ENCODE measurements at regions not wholly inside any gene's neighbourhood (a gene's known extent, or its start where the extent isn't known, plus 50 kb on each side); places are given as distances from the start of the nearest gene placed in this dataset.

GRCh38 chr11:27287205-27287604 lies 75.8 kb downstream of the CCDC34 start:
- TF ChIP-seq, protein P1, sequence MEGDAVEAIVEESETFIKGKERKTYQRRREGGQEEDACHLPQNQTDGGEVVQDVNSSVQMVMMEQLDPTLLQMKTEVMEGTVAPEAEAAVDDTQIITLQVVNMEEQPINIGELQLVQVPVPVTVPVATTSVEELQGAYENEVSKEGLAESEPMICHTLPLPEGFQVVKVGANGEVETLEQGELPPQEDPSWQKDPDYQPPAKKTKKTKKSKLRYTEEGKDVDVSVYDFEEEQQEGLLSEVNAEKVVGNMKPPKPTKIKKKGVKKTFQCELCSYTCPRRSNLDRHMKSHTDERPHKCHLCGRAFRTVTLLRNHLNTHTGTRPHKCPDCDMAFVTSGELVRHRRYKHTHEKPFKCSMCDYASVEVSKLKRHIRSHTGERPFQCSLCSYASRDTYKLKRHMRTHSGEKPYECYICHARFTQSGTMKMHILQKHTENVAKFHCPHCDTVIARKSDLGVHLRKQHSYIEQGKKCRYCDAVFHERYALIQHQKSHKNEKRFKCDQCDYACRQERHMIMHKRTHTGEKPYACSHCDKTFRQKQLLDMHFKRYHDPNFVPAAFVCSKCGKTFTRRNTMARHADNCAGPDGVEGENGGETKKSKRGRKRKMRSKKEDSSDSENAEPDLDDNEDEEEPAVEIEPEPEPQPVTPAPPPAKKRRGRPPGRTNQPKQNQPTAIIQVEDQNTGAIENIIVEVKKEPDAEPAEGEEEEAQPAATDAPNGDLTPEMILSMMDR (IDR thresholded peaks at IDR 0.05; ENCODE audit: control extremely low read depth, extremely low read depth, low read depth, missing control alignments), result no peak
- CTCF ChIA-PET, result interaction anchor here (1.7 to 2.4 kb wide), 2 partner anchors 9 to 10 kb away, joined by 4 to 13 read pairs; no protein-coding TSS in a partner anchor

GRCh38 chr11:27285761-27286160 lies 77.3 kb downstream of the CCDC34 start:
- TF ChIP-seq, protein P1 (IDR thresholded peaks at IDR 0.05; ENCODE audit: control extremely low read depth, extremely low read depth, low read depth, missing control alignments), result no peak
- no peak for DNase-seq (ENCODE audit: extremely low spot score)
- ChIA-PET POLR2A (no interaction called here), CTCF (interaction anchor here (1.2 kb wide), 1 partner anchor 10 kb away, joined by 5 read pairs; no protein-coding TSS in a partner anchor)

More at GRCh38 chr11:27287205-27287604, 75.8 kb downstream of the CCDC34 start:
- POLR2A ChIA-PET, result interaction anchor here (0.7 kb wide), 1 partner anchor 1384 kb away, joined by 3 read pairs; no protein-coding TSS in a partner anchor
- DNase-seq (ENCODE audit: extremely low spot score), result no peak

- ChIA-PET POLR2A (no interaction called here), CTCF (interaction anchor here (1.0 to 3.9 kb wide), 4 partner anchors 14 to 168 kb away, joined by 3 to 22 read pairs (median 4); no protein-coding TSS in a partner anchor)
- no peak for DNase-seq (ENCODE audit: extremely low spot score)
- TF ChIP-seq, protein P1 (IDR thresholded peaks at IDR 0.05; ENCODE audit: control extremely low read depth, extremely low read depth, low read depth, missing control alignments), result no peak
These were observed 80.2 kb downstream of the CCDC34 start for GRCh38 chr11:27282806-27283205.

- no peak for DNase-seq (ENCODE audit: extremely low spot score)
- TF ChIP-seq, protein P1 (IDR thresholded peaks at IDR 0.05; ENCODE audit: control extremely low read depth, extremely low read depth, low read depth, missing control alignments), result no peak
- POLR2A ChIA-PET, result no interaction called here
- CTCF ChIA-PET, result interaction anchor here (1.0 to 3.9 kb wide), 3 partner anchors 15 to 168 kb away, joined by 3 to 22 read pairs (median 4); no protein-coding TSS in a partner anchor
These were observed 81.0 kb downstream of the CCDC34 start for GRCh38 chr11:27281740-27282590.

DNA sequence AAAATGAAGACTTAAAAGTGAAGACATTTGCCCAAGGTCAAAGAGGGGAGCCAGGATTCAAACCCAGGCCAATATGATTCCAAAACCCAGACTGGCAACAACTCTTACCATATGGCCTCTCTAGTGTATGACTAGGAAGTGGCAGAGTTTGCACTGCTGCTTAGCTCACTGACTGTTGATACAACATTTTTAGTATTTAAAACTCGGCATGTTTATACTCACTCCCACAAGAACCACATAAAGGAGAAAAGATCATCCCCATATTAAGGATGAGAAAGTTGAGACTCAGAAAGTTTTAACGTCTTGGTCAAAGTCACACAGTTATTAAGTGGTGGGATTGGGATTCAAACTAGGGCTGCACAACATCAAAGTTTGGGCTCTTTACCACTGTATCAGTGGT lies 81.7 kb downstream of the CCDC34 start:
- DNase-seq (ENCODE audit: extremely low spot score), result no peak
- TF ChIP-seq, protein P1 (IDR thresholded peaks at IDR 0.05; ENCODE audit: control extremely low read depth, extremely low read depth, low read depth, missing control alignments), result no peak
- CTCF ChIA-PET, result interaction anchor here (1.8 to 3.9 kb wide), 2 partner anchors 15 to 164 kb away, joined by 4 to 22 read pairs; no protein-coding TSS in a partner anchor
- POLR2A ChIA-PET, result no interaction called here

DNA sequence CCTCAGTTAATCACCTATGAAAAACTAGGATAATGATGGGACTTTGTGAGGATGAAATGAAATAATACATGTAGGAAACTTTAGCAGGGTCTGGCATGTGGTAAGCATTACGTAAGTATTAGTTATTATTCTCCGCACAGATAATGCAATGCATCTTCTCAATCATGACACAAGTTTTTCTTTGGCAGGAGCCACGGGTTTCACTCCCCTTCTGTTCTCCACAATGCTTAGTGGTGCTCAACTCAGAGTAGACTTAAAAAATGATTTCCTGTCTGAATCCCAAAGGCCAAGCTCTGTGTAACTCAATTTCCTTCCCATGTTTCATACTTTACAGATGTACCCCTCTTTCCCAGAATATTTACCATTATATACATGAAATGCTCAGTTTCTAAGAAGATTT lies 82.9 kb downstream of the CCDC34 start:
- no peak for DNase-seq (ENCODE audit: extremely low spot score)
- TF ChIP-seq, protein P1 (IDR thresholded peaks at IDR 0.05; ENCODE audit: control extremely low read depth, extremely low read depth, low read depth, missing control alignments), result no peak
- POLR2A ChIA-PET, result no interaction called here
- CTCF ChIA-PET, result interaction anchor here (3.9 kb wide), 1 partner anchor 16 kb away, joined by 22 read pairs; no protein-coding TSS in a partner anchor

Data from GM10248 (cell line).